GM18868 (cell line): ENCODE measurements at regions not wholly inside any gene's neighbourhood (a gene's known extent, or its start where the extent isn't known, plus 50 kb on each side); places are given as distances from the start of the nearest gene placed in this dataset.

ENCODE experiments used
- ATAC-seq: cut with Tn5 transposase; IDR thresholded peaks from one replicate; pipeline ENCODE4 v1.9.1; 2021; ENCODE audit warnings: mild to moderate bottlenecking, moderate library complexity; ENCODE audit not compliant: unreplicated experiment

DNA sequence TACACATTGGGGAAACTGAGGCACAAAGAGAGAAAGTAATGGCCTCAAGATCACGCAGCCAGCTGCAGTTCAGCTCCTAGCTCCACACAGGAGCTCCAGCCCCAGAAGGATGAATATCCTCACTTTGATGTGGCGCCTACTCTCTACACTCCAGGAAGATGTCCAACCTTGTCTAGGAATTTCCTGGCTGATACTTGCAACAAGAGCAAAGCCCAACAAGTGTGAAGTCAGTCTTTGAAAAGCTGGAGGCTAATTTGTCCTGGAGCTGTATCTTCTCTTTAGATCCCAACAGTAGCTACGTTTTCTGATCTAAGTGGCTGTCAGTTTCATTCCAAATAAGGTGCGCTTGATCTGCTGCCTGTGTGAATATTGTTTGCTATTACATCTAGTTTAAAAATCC, 344.9 kb downstream of the PTPRU start:
- no peak for ATAC-seq

GRCh38 chr1:29579821-29580425, 343.6 kb downstream of the PTPRU start:
- ATAC-seq = no peak

DNA sequence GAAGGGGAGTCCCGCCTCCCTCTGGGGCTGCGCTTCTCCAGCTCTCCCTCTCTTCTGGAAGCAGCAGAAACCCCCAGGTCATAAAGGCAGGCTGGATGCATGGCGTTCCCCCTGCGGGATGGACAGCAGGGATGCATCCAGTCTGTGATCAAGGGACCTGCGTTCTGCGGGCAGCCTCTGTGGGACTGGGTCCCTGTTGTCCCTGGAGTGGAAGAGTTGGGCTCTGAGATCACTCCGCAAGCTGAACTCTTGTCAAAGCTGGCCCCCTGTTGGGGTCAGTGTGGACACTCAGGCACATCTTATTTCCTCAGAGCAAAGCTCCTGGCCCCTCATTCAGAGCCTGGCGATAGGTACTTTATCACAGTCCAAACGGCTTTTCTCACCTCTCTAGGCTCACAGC, 341.2 kb downstream of the PTPRU start:
- ATAC-seq = no peak

- ATAC-seq = no peak
Measured at GRCh38 chr1:29576510-29576909, 340.2 kb downstream of the PTPRU start.

GRCh38 chr1:29575826-29576225, 339.5 kb downstream of the PTPRU start:
- no peak for ATAC-seq

DNA sequence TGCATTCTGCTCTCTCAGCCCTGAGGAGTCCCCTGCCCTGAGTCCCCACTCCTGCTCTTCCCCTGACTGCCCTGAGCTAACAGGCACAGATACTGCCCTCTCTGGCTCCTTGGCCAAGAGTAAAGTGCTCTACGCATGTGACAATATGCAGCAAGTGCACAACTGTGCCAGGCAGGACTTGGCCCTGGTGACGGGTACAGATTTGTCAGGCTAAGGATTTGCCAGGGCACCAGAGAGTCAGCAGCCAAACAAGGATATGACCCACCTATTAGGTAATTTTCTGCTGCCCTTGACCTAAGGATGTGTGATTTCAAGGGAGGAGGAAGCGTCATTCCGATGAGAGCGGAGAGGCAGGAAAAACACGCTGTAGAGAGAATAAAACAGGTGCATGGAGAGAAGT, 339.0 kb downstream of the PTPRU start:
- ATAC-seq = no peak

DNA sequence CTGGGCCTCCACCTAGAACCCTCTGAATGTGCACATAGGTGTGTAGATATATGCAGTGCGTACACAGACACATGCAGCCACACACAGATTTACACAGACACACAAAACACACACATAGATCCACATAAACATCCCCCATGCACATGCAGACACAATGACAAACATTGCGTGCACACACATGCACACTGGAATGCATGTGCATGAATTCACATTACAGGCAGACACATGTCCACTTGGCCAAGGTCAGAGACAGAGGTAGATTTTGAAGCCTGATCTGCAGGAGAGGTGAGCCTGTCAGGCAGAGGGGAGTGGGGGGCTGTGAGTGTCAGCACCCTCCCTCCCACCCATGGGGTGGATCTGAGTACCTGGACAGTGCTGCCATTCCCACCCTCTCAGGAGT, 338.5 kb downstream of the PTPRU start:
- no peak for ATAC-seq

DNA sequence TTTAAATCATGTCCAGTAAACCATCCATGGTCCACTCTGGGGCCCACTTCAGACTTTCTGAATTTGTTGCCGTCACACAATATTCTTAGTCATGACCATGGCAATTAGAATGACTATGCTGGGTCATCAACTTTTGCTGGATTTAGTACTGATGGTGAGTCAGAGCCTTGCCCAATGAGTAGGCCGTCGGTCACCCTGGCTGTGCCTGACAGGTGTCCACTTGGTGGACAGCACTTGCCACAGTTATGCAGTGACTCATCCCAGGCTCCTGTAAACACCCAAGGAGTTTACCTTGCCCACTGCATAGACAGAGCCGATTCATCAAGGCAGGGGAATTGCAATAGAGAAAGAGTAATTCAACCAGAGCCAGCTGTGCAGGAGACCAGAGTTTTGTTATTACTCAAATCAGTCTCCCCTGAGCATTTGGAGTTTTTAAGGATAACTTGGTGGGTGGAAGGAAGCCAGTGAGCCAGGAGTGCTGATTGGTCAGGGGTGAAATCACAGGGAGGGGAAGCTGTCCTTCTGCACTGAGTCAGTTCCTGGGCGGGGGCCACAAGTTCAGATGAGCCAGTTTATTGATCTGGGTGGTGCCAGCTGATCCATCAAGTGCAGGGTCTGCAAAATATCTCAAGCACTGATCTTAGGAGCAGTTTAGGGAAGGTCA, 333.8 kb downstream of the PTPRU start:
- no peak for ATAC-seq

GRCh38 chr1:29567257-29567656, 330.9 kb downstream of the PTPRU start:
- no peak for ATAC-seq

DNA sequence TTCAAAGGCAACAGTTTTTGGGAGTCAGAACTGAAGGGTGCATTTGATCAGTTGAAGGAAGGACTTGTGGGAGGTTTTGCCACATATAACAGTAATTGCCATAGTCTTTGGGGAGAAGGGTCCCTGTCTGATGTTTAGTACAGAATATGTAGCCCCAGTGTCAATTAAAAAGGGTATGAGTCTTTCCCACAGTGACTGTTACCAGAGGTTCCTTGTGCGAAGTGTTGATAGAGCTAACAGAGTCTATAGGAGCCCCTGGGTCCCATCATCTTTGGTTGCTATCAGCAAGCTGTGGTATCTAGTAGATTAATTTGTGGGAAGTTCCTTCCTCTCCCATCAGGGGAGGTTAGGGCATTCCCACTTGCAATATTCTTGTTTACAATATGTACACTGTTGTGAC, 329.2 kb downstream of the PTPRU start:
- no peak for ATAC-seq

DNA sequence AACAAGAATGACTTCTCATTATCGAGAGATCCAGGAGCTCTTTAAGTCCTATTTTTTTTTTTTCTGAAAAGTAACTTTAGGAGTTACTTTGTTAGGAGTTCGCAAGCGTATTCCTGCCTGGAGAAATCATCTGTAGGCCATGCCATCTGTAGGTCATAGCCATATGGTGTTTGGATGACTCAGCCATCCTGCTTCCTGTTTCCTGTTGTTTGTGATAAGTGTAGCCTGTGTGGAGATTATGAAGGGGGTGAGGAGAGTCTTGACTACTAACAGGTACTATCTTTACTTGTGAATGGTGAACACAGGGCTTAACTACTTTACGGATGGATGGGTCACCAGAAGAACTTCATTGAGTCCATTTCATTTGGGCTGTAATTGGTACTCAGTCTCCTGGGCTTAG, 327.2 kb downstream of the PTPRU start:
- no peak for ATAC-seq

GRCh38 chr1:29563092-29563491, 326.8 kb downstream of the PTPRU start:
- ATAC-seq = no peak

GRCh38 chr1:29559056-29559455, 322.7 kb downstream of the PTPRU start:
- ATAC-seq = no peak

GRCh38 chr1:29557701-29558600, 321.6 kb downstream of the PTPRU start:
- ATAC-seq = no peak

DNA sequence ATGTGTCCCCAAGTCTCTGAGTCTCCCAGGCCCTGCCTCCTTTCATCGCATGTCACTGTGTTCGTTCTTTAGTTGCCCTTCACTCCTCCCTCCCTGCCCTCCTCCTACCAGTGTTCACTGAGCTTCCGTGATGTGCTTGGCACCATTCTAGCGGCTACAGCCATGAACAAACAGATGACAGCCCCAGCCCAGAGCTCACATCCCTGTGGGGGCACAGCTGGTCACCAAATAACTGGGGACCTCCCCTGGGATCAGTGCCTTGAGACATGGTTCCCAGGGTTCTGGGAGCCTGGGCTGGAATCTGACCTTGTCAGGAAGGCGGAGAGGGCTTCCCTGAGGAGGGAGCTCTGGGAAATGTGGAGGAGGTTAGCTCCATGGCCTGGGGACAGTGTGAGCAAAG, 320.7 kb downstream of the PTPRU start:
- no peak for ATAC-seq

GRCh38 chr1:29556657-29557056, 320.3 kb downstream of the PTPRU start:
- ATAC-seq = no peak

GRCh38 chr1:29555043-29555620, 318.8 kb downstream of the PTPRU start:
- no peak for ATAC-seq

DNA sequence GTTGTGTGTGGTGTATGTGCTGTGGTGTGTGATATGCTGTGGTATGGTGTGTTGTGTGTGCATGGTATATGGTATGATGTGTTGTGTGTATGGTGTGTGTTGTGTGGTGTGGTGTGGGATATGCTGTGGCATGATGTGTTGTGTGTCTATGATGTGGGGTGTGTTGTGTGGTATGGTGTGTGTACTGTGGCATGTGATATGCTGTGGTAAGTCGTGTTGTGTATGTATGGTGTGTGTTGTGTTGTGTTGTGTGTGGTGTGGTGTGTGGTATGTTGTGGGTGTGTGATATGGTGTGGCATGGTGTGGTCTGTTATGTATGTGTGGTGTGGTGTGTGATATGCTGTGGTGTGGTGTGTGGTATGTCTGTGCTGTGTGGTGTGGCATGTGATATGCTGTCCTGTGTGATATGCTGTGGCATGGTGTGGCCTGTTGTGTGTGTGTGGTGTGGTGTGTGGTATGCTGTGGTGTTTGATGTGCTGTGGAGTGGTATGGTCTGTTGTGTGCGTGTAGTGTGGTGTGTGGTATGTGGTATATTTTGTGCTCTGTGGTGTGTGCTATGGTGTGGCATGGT, 318.0 kb downstream of the PTPRU start:
- ATAC-seq = no peak

GRCh38 chr1:29551123-29551936, 315.0 kb downstream of the PTPRU start:
- ATAC-seq = no peak

GRCh38 chr1:29550119-29550841, 314.0 kb downstream of the PTPRU start:
- ATAC-seq = no peak
